COR-L47 (cell line): ENCODE measurements at regions not wholly inside any gene's neighbourhood (a gene's known extent, or its start where the extent isn't known, plus 50 kb on each side); places are given as distances from the start of the nearest gene placed in this dataset.

ENCODE experiments used
- DNase-seq: peaks from one replicate; lab custom pipeline; 2025; lab: John Stamatoyannopoulos, UW

DNA sequence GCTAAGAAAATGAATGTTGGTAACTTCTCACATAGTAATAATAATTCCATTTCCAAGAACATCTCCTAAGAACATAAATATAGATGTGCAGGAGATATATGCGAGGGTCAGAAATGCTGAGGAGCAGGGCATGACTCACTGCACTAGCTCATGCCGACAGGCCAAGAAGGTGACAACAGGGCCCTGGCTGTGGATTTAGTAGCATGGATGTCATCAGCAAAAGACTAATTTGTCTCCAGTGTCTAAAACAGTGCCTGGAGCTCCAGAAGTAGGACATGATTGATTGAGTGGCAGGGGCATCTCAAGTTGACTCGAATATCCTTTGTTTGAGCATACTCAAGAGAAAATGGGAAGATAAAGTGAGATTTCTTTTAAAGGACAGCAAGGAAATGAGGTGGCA is 207.0 kb upstream of the FOXA2 start:
- DNase-seq: no peak

DNA sequence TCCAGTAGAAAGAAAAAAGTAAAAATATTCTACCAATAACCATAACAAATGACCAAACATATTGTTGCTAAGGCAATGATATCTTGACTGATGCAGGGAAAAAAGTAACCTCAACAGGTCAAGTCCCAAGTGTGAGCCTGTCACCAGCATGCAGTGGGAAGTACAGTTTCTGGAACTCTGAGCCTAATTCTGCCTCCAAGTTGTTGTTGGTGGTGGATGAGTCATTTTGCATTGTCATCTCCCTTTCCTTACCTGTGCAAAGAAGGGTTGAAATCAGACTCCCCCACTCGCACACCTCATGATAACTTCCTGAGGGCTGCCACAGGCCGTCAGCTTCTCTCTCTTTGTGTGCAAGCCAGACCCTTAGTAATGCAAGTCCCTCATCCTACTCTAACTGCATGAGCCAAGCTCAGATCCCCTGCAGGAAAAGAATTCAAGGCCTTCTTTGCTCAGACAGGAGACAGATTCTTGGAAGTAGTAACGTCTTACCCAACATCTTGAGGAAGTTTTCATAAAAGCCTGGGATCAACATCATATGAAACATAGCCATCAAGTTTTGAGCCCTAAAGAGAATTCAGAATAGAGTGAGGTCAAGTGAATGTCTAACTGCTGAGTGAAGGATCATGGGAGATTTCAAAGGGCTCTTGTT is 207.6 kb upstream of the FOXA2 start:
- no peak for DNase-seq

DNA sequence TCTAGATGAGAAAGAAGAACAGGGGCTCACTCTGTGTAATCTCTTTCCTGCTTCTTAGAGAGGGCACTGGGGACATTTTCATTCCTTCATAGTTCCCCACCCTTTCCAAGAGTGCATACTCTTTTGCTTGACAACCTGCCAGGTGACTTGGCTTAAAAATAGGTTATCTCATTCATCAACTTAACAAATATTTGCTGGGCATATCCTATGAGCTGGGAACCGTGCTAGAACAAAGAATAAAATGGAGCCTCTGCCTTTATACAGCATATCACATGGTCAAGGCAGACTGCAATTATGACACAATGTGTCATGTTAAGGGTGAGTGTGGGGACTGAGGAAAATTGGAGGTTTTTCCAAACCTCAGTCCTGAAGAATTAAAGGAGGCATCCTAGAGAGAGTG is 209.8 kb upstream of the FOXA2 start:
- DNase-seq: no peak

DNA sequence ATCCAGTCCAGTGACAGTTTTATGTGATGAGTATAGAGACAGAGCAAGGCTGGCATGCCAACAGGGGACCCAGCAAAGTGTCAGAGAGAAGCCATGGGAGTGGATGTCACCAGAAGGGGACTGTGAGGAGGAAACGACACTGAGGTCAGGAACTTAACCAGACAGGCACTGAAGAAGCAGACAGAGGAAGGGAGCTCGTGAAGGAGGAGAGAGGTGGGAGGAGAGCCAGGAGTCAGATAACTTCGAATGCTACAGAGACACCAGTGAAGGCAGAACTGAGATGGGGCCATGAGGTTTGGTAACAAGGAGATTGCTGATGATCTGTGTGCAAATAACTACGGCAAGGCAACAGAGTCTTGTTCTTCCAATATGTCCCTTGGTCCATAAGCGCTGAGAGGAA is 211.1 kb upstream of the FOXA2 start:
- no peak for DNase-seq

DNA sequence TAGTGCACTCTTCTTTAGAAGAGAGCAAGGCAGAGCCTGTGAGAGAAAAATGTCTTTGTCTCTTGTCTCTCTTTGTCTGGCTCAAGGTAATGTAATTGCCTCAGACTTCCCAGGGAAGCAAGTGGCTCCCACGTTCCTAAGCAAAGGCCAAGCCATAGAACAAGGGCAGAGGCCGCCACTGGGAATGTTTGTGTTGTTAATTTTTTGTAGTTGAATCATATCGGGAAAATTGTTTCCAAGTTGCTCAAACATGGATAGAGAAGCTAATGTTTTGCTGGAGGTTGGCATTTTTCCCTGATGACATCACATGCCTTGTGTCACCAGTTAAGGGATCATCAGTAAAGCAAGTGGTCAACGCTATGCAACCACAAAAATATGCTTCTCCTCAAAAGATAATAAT is 211.5 kb upstream of the FOXA2 start:
- DNase-seq: no peak

DNA sequence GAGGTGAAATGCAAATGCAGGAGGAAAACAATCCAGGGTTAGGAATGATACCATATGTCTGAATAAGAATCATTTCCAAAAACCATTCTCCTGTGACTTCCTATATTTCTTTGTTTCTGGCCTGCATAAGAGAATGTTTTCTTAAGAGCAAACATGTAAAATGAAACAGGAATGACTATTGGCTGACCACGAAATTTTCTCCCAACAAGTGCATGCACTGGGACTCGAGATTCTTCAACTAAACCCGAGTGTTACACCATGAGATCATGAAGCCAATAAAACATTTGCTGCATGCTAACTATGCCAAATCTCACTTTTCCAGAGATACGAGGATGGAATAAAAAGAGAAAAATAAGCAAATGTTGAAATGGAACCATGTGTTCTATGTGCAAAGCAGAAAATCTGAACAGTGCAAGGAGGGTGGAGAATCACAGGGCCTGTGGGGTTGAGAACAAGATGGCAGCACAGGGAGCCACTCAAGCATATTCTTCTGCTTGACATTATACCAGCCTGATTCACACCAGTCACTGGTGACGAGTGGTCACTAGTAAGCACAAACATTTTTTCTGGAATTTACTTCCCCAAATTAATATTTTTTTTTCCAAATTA is 212.2 kb upstream of the FOXA2 start:
- no peak for DNase-seq

DNA sequence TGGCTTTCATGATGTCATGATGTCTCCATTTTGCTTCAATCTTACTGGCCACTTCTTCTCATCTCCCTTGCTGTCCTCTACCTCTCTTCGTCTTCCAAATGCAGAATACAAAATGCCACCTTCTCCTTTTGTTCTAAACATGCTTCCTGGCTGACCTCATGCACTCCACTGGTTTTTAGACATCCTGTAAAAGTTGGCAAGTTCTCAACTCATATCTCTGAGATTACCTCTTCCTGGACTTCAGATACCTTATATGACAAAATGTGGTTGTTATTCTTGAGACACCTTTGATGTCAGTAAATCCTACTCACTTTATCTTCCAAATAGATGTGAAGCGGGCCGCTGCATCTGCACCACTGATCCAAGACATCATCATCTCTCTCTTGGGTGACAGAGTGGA is 212.7 kb upstream of the FOXA2 start:
- no peak for DNase-seq

DNA sequence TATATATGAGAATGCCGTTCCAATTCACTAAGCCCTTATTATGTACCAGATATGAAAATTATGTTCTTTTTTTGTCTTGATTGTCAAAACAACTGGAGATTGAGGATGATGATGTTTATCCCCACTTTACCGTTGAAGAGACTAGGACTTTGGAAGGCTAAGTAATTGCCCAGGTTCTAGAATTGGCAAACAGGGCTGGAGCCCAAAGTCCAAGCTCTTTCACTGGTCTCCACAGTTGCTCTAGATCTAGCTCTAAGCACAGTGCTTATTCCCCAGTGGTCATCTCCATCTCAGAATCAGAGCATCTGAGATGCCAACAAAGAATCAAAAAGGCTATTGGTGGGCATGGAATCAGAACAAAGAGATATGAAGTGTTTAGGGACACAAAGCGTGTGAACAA is 215.3 kb upstream of the FOXA2 start:
- DNase-seq: no peak

DNA sequence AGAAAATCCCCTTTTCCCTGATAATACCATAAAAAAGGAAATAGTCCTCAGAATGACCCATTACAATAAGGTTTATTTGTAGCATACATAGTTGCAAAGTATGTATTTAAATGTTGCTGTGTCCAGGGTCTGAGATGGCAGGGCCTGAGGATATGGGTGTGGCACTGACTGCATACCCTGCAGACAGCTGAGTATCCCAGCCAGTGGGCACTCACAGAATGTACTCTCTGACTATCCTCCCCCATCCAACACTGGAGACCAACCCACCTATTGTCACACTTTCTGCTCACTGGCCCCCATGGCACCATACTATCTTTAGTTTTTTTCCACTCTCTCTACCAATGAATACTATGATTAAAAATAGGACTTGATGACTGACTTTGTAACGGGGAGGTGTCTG is 215.8 kb upstream of the FOXA2 start:
- DNase-seq: no peak

DNA sequence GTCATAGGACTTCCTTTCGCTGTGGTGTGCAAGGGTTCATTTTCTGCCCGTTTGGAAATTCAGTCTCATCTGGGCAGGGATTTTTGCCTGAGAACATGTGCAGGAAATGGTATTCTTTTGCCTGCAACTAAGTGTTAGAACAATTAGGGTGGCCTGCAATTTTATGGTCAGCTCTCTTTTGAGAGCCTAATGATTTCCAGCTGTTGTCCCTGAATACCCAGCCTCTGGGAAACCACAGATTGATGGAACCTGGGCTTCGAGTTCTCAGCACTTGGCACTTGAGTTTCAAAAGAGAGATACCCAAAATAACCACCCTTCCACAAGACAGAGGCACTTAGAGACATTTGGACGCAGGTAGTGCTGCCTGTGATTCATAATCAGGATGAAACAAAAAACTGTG is 217.2 kb upstream of the FOXA2 start:
- DNase-seq: no peak

DNA sequence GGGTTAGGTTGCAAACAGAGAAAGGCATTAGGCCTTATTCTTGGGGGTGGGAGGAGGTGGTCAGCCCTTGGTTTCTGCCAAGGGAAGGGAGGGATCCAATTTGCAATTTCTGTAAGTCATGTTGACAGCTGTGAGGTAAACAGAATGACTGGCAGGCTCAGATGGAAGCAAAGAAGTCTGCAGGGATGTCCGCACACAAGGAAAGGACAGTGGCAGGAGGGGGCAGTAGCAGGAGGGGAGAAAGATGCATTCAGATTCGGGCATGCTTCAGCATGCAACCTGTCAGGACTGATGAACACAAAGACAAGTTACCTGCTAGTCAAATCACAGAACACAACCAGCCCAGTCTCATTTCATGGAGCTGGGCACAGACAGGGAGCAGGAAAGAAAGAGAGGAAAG is 217.9 kb upstream of the FOXA2 start:
- no peak for DNase-seq

DNA sequence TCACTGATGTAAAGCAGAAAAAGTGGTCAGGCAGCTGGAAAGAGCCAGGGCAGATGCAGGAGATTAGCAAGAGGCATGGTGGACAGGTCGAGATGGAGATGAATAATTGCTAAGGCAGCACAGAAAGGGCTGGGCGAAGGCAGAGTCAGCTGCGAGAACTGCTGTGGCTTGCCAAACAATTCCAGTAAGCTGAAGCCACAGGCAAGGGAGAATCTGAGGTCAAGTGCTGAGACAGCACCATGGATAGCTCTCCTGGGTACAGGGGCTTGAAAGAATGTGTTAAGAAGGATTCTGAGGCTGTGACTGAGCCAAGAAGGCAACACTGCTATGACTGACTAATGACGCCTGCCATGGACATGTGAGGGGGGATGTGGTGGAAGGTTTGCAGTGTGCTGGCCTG is 220.8 kb upstream of the FOXA2 start:
- no peak for DNase-seq

DNA sequence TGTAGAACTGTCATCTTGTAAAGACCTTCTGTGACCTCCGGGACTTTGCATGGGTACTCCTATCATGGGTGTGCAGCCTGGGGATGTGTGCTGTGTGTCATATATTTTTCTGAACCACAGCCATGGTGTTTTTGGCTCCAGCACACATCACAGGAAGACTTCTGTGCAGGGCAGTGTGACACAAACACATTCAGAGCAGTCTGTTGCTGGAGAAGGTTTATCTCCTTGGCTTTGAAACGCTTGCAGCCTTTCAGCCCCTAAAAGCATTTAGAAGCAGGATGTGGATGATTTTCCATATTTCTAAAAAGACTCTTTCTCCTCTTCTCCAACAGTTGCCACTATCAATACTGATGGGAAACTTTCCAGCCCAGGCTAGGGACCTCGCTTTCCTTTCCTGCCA is 221.6 kb upstream of the FOXA2 start:
- DNase-seq: no peak

DNA sequence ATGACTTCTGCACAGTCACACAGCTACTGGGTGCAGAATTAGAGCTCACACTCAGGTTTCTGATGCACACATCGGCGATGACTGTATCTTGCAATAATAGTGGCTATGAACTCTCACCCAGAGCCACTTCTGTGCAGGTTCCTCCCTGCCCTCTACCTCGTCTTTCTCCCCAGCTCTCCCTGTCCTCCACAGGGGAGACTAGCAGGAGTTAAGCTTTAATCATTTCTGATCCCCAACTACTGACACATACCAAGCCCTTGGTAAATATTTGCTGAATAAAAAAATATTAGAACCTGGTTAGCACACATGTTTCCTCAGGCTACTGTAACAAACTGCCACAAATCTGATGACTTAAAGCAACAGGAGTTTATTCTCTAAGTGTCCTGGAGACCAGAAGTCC is 222.7 kb upstream of the FOXA2 start:
- no peak for DNase-seq

DNA sequence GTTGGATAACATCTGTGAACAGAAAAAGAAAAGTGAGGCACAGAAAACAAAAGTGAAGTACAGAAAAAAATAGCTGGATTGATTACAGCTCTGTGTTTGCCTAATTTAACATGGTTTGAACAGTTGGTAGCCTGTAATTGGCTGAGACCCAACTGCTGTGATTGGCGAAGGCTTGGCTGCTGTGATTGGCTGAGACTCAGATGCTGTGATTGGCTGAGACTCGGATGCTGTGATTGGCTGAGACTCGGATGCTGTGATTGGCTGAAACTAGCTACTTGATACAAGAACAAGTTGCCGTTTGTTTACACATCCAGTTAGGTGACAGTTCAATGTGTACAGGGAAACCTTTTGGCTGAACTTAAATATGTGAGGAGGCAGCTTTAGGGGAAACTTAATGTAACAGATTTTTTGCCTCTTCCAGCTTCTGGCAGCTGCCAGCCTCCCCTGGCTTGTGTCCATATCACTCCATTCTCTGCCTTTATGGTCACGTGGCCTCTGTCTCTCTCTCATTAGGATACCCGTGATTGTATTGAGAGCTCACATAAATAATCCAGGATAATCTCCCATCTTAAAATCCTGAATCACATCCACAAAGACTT is 223.4 kb upstream of the FOXA2 start:
- DNase-seq: no peak

DNA sequence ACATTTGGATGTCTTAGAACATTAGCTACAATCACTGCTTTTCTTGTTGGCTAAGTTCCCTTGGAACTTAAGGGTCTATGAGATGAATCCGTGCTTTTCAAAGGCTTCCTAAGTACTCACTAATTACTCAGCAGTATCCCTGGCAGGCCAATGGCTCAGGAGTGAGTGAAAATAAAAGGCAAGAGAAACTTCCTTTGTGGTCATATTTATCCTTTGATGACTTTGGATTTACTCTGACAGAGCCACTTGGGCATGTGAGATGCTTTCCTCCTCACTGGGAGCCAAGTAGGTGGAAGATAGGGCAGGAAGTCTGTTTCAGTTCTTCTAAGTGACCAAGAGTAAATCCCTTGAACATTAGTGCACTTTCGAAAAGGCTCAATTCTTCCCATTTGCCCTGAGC is 224.3 kb upstream of the FOXA2 start:
- no peak for DNase-seq

DNA sequence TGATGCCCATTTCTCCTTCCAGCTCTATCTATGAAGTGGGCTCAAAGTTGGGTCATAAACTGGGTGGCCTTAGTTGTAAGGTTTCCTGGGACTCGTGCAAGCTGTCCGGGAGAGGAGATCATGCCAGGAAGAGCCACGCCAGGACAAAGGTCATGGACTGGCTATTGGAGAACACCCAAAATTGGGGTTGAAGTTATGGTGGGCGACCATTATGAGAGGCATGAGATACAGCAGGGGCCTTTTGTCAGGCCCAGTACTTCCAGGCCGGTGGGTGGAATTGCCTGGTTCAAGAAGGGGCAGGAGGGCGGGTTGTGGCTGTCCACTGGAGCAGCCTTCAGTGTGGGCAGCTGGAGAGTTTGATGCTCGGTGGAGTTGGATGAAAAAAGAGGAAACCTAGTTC is 225.1 kb upstream of the SSTR4 start:
- no peak for DNase-seq

DNA sequence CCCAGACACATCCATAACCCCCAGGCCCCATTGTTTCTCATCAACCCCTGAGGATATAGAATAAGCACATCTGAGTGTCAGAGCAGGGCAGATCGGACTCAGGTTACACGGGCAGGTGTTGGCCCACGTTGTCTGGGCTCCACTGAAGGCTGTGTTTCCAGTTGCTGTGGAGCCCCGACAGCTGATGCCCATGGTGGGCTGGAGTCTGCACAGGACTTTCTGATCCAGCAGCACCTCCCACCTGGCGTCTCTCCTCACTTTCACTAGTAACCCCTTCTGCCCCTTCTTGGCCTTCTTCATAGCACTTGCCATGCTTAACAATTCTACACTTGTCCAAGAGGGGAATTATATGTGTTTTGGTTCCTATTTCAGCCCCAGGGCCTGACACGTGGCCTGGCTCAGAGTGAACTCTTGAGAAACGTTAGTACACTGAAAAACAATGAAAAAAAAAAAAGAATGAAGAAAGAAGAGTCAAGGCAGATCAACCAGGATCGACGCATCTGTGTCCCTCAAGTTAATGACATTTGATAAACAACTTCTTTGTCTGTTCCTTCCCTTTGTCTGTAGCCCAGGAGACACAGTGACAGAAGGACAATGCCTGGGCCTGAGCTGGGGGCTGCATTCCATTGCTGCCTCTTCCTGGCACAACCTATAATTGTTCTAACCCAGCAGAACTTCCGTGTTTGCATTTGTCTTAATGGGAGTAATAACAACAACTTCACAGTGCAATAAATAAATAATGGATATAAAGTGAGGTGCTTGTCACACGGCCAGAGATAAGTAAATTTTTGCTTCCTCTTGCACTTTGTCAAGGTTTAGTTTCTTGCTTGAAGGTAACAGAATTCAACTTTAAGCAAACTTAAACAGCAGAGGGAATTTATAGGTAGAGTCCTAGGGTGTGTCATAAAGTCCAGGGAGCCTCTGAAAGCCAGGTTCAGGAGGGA is 224.2 kb upstream of the SSTR4 start:
- no peak for DNase-seq

DNA sequence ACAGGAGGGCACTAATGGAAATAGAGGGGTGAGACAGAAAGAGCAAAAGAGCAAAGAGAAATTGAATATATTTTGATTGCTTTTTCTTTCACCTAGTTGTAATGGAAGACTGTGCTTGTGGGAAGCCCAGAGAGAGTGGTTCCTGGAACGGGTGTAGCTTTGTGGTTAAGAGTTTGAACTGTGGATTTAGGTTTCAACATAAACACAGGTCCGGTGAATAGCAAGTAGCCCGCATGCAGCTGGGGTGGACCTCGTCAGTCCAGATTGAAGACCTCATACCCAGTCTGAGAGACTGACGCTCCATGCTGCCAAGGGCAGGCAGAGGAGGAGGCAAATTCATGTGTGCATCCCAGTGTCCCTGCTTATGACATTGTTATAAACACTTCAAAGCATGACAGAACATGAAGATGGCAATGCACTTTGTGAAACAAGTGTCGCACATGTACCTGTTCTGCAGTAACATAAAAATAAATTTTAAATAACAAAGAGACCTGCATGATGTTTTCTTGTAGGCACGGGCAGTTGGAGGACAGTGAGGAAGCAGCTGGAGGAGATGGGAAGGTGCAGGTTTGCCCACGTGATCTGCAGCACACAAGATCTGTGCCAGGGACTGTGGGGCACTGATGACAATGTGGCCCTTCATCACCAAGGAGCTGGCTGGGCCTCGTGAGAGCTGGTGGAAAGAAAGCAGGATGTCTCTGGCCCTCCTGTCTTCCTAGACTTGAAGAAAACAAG is 220.5 kb upstream of the SSTR4 start:
- no peak for DNase-seq

DNA sequence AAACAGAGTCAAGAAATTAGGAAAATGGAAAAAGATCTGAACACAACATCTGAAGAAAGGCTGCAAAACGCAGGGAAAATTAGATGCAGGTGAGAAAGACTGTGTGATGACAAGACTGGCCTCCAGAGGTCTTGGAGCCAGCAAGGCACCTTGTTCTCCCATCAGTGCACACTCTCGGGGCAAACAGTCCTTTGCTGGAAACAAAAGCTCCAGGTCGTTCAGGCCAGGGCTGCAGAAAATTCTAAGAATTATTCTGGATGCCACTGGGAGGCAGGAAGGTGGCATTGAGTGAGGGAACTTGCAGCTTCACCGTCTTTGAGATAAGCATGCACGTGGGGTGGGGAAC is 219.9 kb upstream of the SSTR4 start:
- DNase-seq: no peak

DNA sequence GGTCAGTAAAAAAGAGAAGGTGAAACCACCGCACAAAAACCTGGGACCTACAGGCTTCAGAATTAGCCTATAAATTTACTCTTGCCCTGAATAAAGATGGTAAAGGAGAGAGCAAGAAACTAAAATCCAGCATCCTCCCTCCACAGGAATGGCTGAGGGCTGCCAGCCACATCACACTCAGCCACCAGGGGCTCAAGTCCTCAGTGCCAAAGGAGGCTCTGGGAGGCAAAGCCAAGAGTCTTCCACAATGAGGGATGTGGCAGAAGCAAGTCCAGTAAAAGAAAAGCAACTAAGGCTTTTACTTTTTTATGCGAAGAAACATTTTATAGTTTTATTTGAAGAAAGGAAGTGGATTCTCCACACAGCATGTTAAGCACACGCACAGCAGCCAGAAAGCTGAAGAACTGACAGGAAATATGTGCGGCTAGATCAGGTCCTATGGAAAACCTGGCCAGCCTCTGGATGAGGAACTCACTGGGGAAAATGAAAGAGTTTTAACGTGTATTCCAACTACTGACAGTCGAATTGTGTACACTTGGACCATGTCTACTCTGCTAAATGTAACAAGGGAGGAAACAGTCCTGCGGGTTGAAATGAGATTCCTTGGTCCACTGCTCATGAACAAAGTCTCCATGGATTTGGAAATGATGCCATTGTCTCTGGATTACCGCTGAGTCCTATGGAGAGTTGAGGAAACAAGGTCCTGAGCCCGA is 219.4 kb upstream of the SSTR4 start:
- DNase-seq: no peak

DNA sequence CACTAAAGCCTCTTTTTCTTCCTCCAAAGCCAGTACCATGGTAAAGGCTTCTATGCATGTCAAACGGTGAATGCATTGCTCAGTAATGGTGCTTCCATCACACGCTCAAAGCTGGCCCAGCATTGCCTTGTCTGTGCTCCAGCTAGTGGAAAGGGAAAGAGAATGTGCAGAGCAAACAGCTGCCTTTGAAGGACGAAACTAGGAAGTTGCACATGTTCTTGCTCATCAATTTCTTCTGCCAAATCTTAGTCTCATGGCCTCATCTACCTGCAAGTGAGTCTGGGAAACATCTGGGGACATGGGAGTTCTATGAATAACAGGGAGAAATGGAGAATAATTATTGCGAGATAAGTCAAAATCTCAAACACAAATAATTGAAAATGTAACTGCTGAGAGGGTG is 216.5 kb upstream of the SSTR4 start:
- no peak for DNase-seq
